Dendritic cell treated with granulocyte-macrophage colony-stimulating factor and Interleukin-4, amounts not matched to agents 40 ng/mL and 50 ng/mL, for 4 days (primary cell): ENCODE measurements at regions not wholly inside any gene's neighbourhood (a gene's known extent, or its start where the extent isn't known, plus 50 kb on each side); places are given as distances from the start of the nearest gene placed in this dataset.

Source experiments
- H3K27ac Mint-ChIP-seq: one replicate; pipeline ENCODE4 v1.8.0; 2022; ENCODE audit warnings: mild to moderate bottlenecking, mixed read lengths
- H3K27me3 Mint-ChIP-seq: one replicate; pipeline ENCODE4 v1.8.0; 2022; ENCODE audit warnings: mild to moderate bottlenecking, mixed read lengths
- H3K36me3 Mint-ChIP-seq: one replicate; pipeline ENCODE4 v1.8.0; 2022; ENCODE audit warnings: low read depth, mixed read lengths
- H3K4me1 Mint-ChIP-seq: one replicate; pipeline ENCODE4 v1.8.0; 2022; ENCODE audit warnings: low read depth, mixed read lengths
- H3K4me3 Mint-ChIP-seq: one replicate; pipeline ENCODE4 v1.8.0; 2022; ENCODE audit warnings: mild to moderate bottlenecking, moderate library complexity, mixed read lengths
- H3K9me3 Mint-ChIP-seq: one replicate; pipeline ENCODE4 v1.8.0; 2022; ENCODE audit warnings: mixed read lengths
- intact Hi-C: fragments of 100-400 bp; cut with micrococcal nuclease; formaldehyde crosslinking; loops from one replicate; pipeline ENCODE4 v1.15.0; 2022

GRCh38 chr9:13580760-13581159 lies 301.3 kb upstream of the MPDZ start:
- no peaks in the 10 kb centered on the region for H3K27me3 Mint-ChIP-seq
- H3K36me3 Mint-ChIP-seq, result no peaks in the 10 kb centered on the region
- no peak overlapping the region for H3K27ac Mint-ChIP-seq
- no peaks in the 10 kb centered on the region for H3K9me3 Mint-ChIP-seq
- intact Hi-C loops, result no loop called here
- H3K4me1 Mint-ChIP-seq, result no peaks in the 10 kb centered on the region
- H3K4me3 Mint-ChIP-seq, result no peak overlapping the region

DNA sequence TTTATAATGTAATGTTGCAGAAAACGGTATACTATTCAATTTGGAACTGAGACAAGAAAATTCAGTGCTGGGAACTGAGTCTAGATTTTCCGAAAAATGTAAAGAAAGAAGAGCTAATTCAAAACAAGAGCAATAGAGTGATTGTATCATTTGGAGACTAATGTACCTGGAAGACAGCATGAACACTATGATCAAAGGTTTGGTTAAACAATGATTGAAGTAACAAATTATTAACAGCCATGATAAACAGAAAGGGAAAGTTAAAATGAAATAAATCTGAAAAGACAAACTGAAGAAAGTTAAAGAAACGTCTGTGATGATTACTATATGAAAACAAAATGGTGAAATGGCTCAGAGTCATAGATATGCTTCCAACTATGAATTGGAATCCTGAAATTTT lies 300.6 kb upstream of the MPDZ start:
- Mint-ChIP-seq H3K36me3 (no peaks in the 10 kb centered on the region), H3K27ac (no peak overlapping the region), H3K27me3 (no peaks in the 10 kb centered on the region), H3K4me1 (no peaks in the 10 kb centered on the region), H3K9me3 (peaks cover 2% of the 10 kb centered on the region), H3K4me3 (no peak overlapping the region)
- intact Hi-C loops, result no loop called here

DNA sequence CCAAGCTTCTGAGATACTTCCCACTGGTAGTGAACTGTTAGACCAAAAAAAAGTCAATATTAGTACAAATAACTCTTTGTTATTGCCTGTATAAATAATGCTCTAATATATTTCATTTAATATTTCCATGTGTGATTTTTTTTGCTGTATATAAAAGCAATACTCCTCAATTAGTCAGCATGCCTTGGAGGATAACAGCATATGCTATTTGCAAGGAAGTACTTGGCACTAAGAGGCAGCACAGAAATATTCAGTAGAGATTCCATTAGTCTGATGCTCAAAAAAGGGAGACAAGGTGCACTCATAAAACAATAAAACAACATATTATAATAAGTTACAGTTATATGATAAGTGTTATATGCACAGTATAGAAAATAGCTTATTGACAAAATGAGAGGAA lies 296.6 kb upstream of the MPDZ start:
- Mint-ChIP-seq H3K4me3 (no peak overlapping the region), H3K4me1 (no peaks in the 10 kb centered on the region), H3K27me3 (no peaks in the 10 kb centered on the region), H3K9me3 (peaks cover 6% of the 10 kb centered on the region), H3K27ac (no peak overlapping the region), H3K36me3 (no peaks in the 10 kb centered on the region)
- intact Hi-C loops, result no loop called here

GRCh38 chr9:13575558-13575957 lies 296.1 kb upstream of the MPDZ start:
- intact Hi-C loops, result no loop called here
- H3K27me3 Mint-ChIP-seq, result no peaks in the 10 kb centered on the region
- no peaks in the 10 kb centered on the region for H3K36me3 Mint-ChIP-seq
- peaks cover 6% of the 10 kb centered on the region for H3K9me3 Mint-ChIP-seq
- no peak overlapping the region for H3K4me3 Mint-ChIP-seq
- H3K27ac Mint-ChIP-seq, result no peak overlapping the region
- no peaks in the 10 kb centered on the region for H3K4me1 Mint-ChIP-seq

DNA sequence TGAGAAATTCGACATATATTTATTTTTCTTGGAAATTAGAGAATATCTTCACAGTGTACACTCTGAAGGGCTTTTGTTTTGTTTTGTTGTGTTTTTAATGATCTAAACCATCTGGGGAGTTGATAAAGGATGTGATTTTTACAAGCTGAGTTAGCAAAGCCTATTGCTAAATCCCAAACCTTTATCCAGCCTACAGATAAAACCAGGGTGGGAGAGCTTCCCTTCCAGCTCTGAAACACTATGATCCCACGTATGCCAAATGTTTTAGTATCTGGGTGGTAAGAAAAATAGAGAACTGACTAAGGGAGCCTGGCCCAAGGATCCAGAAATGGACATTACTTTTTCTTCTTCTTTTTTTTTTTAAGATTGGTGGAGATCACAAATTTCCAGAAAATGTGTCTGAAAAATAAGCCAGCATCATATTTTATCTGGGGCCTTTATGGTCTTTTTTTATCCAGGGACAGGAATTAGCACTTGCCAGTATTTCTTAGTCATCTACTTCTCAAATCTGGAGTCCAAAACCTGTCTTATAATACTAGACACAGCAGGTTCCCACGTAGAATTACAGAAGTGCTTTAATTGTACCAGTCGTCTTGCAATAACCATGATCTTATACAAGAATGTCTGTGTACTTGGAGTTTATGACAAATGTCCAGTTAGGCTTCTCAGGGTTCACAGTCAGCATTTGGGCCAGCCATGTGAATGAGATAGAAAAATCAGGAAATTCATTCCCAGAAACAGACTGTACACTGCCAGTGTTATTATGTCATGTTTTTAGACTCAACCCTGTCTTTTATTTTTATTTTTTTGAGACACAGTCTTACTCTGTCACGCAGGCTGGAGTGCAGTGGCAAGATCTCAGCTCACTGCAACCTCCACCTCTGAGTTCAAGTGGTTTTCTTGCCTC lies 290.8 kb upstream of the MPDZ start:
- no peak overlapping the region for H3K4me3 Mint-ChIP-seq
- peaks cover 6% of the 10 kb centered on the region for H3K9me3 Mint-ChIP-seq
- H3K27me3 Mint-ChIP-seq, result peaks cover 9% of the 10 kb centered on the region
- H3K4me1 Mint-ChIP-seq, result no peaks in the 10 kb centered on the region
- no peak overlapping the region for H3K27ac Mint-ChIP-seq
- H3K36me3 Mint-ChIP-seq, result no peaks in the 10 kb centered on the region
- intact Hi-C loops, result no loop called here

DNA sequence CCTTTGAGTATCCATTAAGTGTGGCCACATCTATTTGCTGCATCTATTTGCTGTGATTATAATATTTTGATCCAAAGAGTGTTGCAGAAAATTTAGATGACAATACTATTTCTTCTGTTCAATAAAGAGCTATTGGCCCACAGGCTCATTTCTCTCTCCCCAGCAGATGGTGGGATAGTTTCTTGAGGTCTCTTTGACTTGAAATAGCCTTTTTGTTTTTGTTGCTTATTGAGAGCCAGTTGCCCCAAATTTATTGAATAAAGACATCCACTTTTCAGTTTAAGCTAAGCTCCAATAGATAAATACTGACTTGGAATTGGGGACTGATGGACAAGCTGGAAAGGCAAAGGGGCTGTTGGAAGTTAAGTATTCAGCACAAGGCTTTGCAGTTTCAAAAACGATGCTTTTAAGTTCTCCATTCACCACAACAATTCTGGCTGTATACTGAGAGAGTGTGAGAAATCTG lies 290.1 kb upstream of the MPDZ start:
- intact Hi-C loops, result no loop called here
- Mint-ChIP-seq H3K27me3 (peaks cover 9% of the 10 kb centered on the region), H3K27ac (no peak overlapping the region)

GRCh38 chr9:13568841-13569601 lies 289.5 kb upstream of the MPDZ start:
- no peak overlapping the region for H3K4me3 Mint-ChIP-seq
- H3K27ac Mint-ChIP-seq, result no peak overlapping the region
- no peaks in the 10 kb centered on the region for H3K9me3 Mint-ChIP-seq
- intact Hi-C loops, result no loop called here
- no peaks in the 10 kb centered on the region for H3K4me1 Mint-ChIP-seq
- no peaks in the 10 kb centered on the region for H3K36me3 Mint-ChIP-seq
- peaks cover 9% of the 10 kb centered on the region for H3K27me3 Mint-ChIP-seq

More for the DNA sequence above, 290.1 kb upstream of the MPDZ start:
- H3K4me3 Mint-ChIP-seq, result no peak overlapping the region
- no peaks in the 10 kb centered on the region for H3K36me3 Mint-ChIP-seq
- no peaks in the 10 kb centered on the region for H3K9me3 Mint-ChIP-seq
- no peaks in the 10 kb centered on the region for H3K4me1 Mint-ChIP-seq

DNA sequence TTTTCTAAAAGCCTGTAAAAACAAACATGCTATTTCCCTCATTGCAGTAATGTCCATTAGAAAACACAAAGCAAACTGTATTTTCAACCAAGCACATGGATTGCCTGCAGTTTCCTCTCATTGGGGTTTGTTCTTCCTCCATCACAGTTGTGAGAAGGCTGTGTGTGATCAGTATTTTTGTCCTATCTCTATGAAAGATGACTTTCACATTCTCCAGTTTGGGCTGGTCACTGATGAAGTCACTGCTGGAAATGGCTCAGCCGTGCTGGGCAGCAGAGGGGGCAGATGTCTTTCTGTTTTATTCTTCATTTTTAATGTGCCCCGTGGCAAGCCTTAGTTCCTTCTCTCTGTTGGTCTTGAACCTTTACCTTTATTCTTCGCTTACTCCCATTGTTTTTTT lies 288.9 kb upstream of the MPDZ start:
- Mint-ChIP-seq H3K36me3 (no peaks in the 10 kb centered on the region), H3K9me3 (no peaks in the 10 kb centered on the region), H3K27ac (no peak overlapping the region), H3K4me3 (no peak overlapping the region), H3K27me3 (peaks cover 9% of the 10 kb centered on the region), H3K4me1 (no peaks in the 10 kb centered on the region)
- intact Hi-C loops, result no loop called here

DNA sequence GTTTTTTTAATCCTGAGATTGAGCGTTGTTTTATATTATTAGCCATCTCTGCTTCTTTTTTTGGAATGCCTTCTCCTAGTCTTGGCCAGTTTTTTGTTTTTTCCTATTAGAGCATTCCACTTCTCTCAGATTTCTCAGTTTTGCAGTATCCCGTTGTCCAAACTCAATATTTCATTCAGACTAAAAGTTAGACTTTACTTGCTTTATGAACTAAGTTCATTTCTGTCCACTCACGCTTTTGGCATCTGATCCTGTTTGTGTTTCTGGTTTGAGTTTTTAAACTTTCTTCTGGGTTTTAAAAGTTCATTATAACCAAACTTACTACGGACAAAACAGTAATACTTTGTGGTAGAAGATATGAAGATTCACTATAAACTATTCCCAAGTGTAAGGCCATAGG lies 288.3 kb upstream of the MPDZ start:
- no peaks in the 10 kb centered on the region for H3K9me3 Mint-ChIP-seq
- H3K27ac Mint-ChIP-seq, result no peak overlapping the region
- intact Hi-C loops, result no loop called here
- no peak overlapping the region for H3K4me3 Mint-ChIP-seq
- H3K4me1 Mint-ChIP-seq, result no peaks in the 10 kb centered on the region
- H3K27me3 Mint-ChIP-seq, result peaks cover 9% of the 10 kb centered on the region
- H3K36me3 Mint-ChIP-seq, result no peaks in the 10 kb centered on the region

DNA sequence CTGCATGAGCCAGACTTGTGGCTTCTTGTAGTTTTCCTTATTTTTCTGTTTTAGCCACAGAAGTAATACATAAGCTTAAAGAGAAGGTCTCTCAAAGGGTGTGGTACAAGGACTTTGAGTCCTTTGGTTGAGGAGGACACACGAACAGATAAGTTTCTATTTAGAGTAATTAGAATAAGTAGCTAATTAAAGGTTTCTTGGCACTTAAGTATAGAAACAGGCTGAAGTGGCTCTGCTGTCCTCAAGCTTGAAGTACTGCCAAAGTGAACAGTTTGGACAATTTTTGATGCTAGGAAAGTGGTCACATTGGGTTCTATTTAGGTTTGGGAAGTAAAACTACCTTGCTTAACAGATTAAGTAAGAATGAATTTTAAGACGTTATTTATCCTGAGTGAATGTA lies 278.3 kb upstream of the MPDZ start:
- no peak overlapping the region for H3K4me3 Mint-ChIP-seq
- H3K4me1 Mint-ChIP-seq, result no peaks in the 10 kb centered on the region
- no peaks in the 10 kb centered on the region for H3K36me3 Mint-ChIP-seq

DNA sequence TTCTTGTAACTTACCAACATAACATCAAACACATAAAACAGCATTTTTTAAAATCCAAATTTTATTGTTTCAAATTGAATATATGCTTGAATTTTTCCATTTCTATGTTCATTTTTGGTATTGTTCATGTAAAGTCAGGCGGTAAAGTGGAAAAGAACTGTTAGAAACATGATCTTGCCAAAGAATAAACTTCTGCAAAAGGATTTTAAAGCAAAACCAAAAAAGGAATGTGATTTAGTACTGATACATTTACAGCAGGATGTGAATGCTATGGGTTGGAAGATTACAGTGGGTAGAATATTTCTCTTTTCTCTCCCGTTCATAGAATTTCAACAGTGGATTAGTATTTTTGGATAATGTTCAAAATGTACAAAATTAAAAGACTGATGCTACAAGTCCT lies 277.2 kb upstream of the MPDZ start:
- no peaks in the 10 kb centered on the region for H3K9me3 Mint-ChIP-seq
- no peak overlapping the region for H3K4me3 Mint-ChIP-seq
- no peaks in the 10 kb centered on the region for H3K36me3 Mint-ChIP-seq
- intact Hi-C loops, result no loop called here
- no peaks in the 10 kb centered on the region for H3K4me1 Mint-ChIP-seq
- no peaks in the 10 kb centered on the region for H3K27me3 Mint-ChIP-seq
- H3K27ac Mint-ChIP-seq, result no peak overlapping the region

More for the DNA sequence above, 278.3 kb upstream of the MPDZ start:
- intact Hi-C loops, result no loop called here
- Mint-ChIP-seq H3K27me3 (no peaks in the 10 kb centered on the region), H3K9me3 (no peaks in the 10 kb centered on the region), H3K27ac (no peak overlapping the region)

DNA sequence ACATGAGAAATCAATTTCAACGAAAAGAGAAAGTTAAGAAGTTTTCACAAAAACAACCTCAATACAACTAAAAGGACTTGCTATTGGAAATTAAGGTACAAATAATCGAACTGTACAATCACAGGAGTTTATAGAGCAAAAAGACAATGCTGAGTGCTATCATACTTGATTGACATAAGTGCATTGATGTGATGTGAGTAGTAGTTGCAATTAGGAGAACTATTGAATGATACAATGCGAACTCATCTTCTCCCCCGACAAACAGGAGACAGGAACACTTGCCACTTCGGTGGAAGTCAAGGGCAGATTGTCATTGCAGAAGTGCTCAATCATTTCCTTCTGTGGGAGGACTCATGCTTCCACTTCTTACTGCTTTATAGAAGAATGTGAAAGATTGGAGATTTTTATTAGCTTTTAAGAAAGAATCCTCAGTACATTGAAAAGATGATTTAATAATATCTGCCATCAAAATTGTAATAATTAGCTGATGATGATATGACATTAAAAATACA lies 276.6 kb upstream of the MPDZ start:
- no peaks in the 10 kb centered on the region for H3K9me3 Mint-ChIP-seq
- H3K27me3 Mint-ChIP-seq, result no peaks in the 10 kb centered on the region

DNA sequence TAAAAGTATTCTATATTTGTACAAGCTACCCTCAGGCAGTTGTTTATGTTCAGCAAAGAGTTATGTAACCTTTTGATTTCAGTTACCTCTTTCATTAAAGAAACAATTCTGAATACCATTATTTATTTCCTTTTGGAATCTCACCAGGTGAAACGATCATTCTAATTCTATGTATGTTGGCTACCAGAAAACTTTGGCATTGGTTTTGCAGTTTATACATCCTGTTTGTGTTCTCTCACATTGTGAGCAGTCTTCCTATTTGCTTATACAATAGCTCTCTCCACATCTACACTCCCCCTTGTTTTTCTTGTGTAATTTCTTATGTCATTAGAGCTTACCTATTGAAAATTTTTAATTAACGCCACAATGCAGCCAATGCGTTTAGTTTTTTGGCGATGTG lies 276.0 kb upstream of the MPDZ start:
- no peak overlapping the region for H3K4me3 Mint-ChIP-seq
- intact Hi-C loops, result no loop called here
- H3K9me3 Mint-ChIP-seq, result no peaks in the 10 kb centered on the region
- no peak overlapping the region for H3K27ac Mint-ChIP-seq
- H3K4me1 Mint-ChIP-seq, result no peaks in the 10 kb centered on the region
- no peaks in the 10 kb centered on the region for H3K36me3 Mint-ChIP-seq
- H3K27me3 Mint-ChIP-seq, result no peaks in the 10 kb centered on the region

More for the DNA sequence above, 276.6 kb upstream of the MPDZ start:
- Mint-ChIP-seq H3K36me3 (no peaks in the 10 kb centered on the region), H3K27ac (no peak overlapping the region), H3K4me3 (no peak overlapping the region), H3K4me1 (no peaks in the 10 kb centered on the region)
- intact Hi-C loops, result no loop called here

- Mint-ChIP-seq H3K27me3 (no peaks in the 10 kb centered on the region), H3K9me3 (no peaks in the 10 kb centered on the region), H3K4me1 (no peaks in the 10 kb centered on the region), H3K27ac (no peak overlapping the region), H3K4me3 (no peak overlapping the region), H3K36me3 (no peaks in the 10 kb centered on the region)
- intact Hi-C loops, result no loop called here
Observed at GRCh38 chr9:13554626-13555025, 275.1 kb upstream of the MPDZ start.
